ENCODE measurements at regions not wholly inside any gene's neighbourhood (a gene's known extent, or its start where the extent isn't known, plus 50 kb on each side); places are given as distances from the start of the nearest gene placed in this dataset.

GRCh38 chr10:31618541-31619291 lies 299.7 kb downstream of the ZEB1 start:
- TF ChIP-seq, protein P1, sequence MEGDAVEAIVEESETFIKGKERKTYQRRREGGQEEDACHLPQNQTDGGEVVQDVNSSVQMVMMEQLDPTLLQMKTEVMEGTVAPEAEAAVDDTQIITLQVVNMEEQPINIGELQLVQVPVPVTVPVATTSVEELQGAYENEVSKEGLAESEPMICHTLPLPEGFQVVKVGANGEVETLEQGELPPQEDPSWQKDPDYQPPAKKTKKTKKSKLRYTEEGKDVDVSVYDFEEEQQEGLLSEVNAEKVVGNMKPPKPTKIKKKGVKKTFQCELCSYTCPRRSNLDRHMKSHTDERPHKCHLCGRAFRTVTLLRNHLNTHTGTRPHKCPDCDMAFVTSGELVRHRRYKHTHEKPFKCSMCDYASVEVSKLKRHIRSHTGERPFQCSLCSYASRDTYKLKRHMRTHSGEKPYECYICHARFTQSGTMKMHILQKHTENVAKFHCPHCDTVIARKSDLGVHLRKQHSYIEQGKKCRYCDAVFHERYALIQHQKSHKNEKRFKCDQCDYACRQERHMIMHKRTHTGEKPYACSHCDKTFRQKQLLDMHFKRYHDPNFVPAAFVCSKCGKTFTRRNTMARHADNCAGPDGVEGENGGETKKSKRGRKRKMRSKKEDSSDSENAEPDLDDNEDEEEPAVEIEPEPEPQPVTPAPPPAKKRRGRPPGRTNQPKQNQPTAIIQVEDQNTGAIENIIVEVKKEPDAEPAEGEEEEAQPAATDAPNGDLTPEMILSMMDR (conservative IDR thresholded peaks at IDR 0.05): no peak
- TF ChIP-seq ZFX (IDR thresholded peaks at IDR 0.05): no peak
